ENCODE measurements at regions not wholly inside any gene's neighbourhood (a gene's known extent, or its start where the extent isn't known, plus 50 kb on each side); places are given as distances from the start of the nearest gene placed in this dataset.

DNA sequence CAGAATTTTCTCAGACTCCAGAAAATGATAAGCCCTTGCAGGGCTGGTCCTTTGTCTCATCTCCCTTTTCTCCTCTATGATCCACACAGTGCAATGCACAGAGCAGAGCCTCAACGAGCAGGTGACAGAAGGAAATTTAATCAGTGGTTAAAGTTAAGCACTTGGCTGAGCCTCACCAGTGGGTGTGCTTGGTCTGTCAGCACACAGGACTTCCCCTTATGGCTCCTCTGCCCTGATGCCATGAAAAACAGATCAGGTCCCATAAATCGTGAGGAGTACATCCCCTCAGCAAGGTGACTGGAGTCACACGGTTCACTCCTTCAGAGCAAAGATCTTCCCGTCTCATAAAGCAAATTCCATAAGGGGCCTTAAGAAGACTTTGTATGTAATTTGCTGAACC, 818.2 kb downstream of the UQCRFS1 start:
- no peak for TF ChIP-seq CTCF (conservative IDR thresholded peaks at IDR 0.05 in 1 of 2, IDR thresholded peaks at IDR 0.05 in 1 of 2; ENCODE audit: extremely low read depth in 1 of 2, insufficient read depth in 1 of 2, low read depth in 1 of 2, low read length in 2 of 2)
- TF ChIP-seq EZH2 (IDR thresholded peaks at IDR 0.05; ENCODE audit: borderline replicate concordance, low read length) = no peak

Data from mammary epithelial cell (primary cell).